ENCODE measurements at regions not wholly inside any gene's neighbourhood (a gene's known extent, or its start where the extent isn't known, plus 50 kb on each side); places are given as distances from the start of the nearest gene placed in this dataset.
A peak's percentile ranks its signal among the peaks of the same experiment; 100 is the strongest.

DNA sequence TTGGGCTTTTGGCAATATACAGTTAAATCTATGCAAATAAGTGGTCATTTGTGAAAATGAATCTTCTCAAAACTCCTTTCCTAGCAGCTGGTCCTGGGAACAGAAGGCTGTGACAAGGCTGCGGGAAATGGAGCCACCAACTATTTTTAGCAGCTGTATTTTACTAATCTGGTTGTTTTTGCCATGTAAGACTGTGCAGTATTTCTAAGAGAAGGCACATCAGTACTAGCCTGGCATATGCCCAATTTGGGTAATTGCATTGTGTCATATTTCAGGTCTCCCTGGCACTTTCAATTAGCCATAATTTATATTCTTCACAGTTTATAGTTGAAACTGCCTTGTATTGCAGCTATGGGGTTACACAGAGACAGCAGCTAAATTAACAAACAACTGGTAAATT lies 109.6 kb downstream of the MANEA start:
- 100% methylated on average over 1 of the region's 1 CpG for WGBS
- no peak overlapping the region for H2BK15ac ChIP-seq (ENCODE audit: low read depth, poor library complexity, severe bottlenecking)
- H3K23ac ChIP-seq (ENCODE audit: low read length in 2 of 2), result no peak overlapping the region
- H3K9me3 ChIP-seq (ENCODE audit: control insufficient read depth, low read length), result no peaks in the 10 kb centered on the region
- no peaks in the 10 kb centered on the region for H3K4me1 ChIP-seq (ENCODE audit: control insufficient read depth, insufficient read depth, low read depth, low read length)
- no peak overlapping the region for H3K4me3 ChIP-seq (ENCODE audit: insufficient read depth in 1 of 2, low read depth in 1 of 2, low read length in 2 of 2)
- H4K91ac ChIP-seq (ENCODE audit: low read length), result no peak overlapping the region
- H3K4me2 ChIP-seq (ENCODE audit: low read length, poor library complexity, severe bottlenecking), result no peak overlapping the region
- H4K8ac ChIP-seq (ENCODE audit: low read length), result no peak overlapping the region
- no peak overlapping the region for H2AK5ac ChIP-seq (ENCODE audit: low read length, severe bottlenecking)
- no peak overlapping the region for H3K4ac ChIP-seq (ENCODE audit: low read depth in 1 of 2, low read length in 2 of 2)
- H3K14ac ChIP-seq (ENCODE audit: low read length in 2 of 2), result no peak overlapping the region
- no peak for DNase-seq
- H3K36me3 ChIP-seq (ENCODE audit: control insufficient read depth in 1 of 2, insufficient read depth in 2 of 2, low read depth in 1 of 2, low read length in 2 of 2), result no peaks in the 10 kb centered on the region
- H3K79me1 ChIP-seq (replicated peaks; ENCODE audit: low read length, poor library complexity, severe bottlenecking), result no peaks in the 10 kb centered on the region
- H3K27me3 ChIP-seq (ENCODE audit: control insufficient read depth in 1 of 2, insufficient read depth in 1 of 2, low read length in 2 of 2), result no peaks in the 10 kb centered on the region
- H2BK5ac ChIP-seq (ENCODE audit: low read depth, low read length, poor library complexity, severe bottlenecking), result no peak overlapping the region
- H2BK120ac ChIP-seq (ENCODE audit: low read depth, low read length), result no peak overlapping the region
- H2BK12ac ChIP-seq (ENCODE audit: low read length in 2 of 2), result no peak overlapping the region
- H3K27ac ChIP-seq (ENCODE audit: low read length, poor library complexity, severe bottlenecking), result no peak overlapping the region
- no peak overlapping the region for H3K18ac ChIP-seq (ENCODE audit: low read depth in 1 of 2, low read length in 2 of 2)
- H3K9ac ChIP-seq (ENCODE audit: low read length), result no peak overlapping the region
- H2AFZ ChIP-seq (ENCODE audit: low read depth, low read length), result no peak overlapping the region

DNA sequence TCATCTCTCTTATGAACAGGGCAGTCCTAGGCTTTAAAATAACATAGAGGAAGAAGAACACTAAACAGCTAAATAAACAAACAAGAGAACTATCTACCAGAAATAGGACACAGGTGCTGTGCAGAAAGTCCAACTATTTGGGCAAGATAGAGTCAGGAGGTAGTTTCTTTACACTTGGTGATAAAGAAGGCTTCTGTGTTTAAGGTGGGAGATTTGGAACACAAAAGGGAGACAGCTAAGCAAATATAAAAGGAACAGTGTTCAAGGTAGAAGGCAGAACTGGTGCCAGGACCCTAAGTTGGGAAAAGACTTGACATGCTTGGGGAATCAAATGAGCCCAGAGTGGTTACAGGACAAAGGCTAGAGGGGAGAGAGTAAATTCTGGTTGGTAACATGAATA lies 110.5 kb downstream of the MANEA start:
- Histone ChIP-seq H3K9ac (ENCODE audit: low read length) (no peak overlapping the region), H4K91ac (ENCODE audit: low read length) (no peak overlapping the region), H3K9me3 (ENCODE audit: control insufficient read depth, low read length) (no peaks in the 10 kb centered on the region), H2BK120ac (ENCODE audit: low read depth, low read length) (no peak overlapping the region), H2AFZ (ENCODE audit: low read depth, low read length) (no peak overlapping the region), H4K8ac (ENCODE audit: low read length) (no peak overlapping the region), H3K14ac (ENCODE audit: low read length in 2 of 2) (no peak overlapping the region), H3K4me3 (ENCODE audit: insufficient read depth in 1 of 2, low read depth in 1 of 2, low read length in 2 of 2) (no peak overlapping the region), H2BK12ac (ENCODE audit: low read length in 2 of 2) (no peak overlapping the region), H3K36me3 (ENCODE audit: control insufficient read depth in 1 of 2, insufficient read depth in 2 of 2, low read depth in 1 of 2, low read length in 2 of 2) (no peaks in the 10 kb centered on the region), H3K27me3 (ENCODE audit: control insufficient read depth in 1 of 2, insufficient read depth in 1 of 2, low read length in 2 of 2) (no peaks in the 10 kb centered on the region), H2BK15ac (ENCODE audit: low read depth, poor library complexity, severe bottlenecking) (no peak overlapping the region), H3K18ac (ENCODE audit: low read depth in 1 of 2, low read length in 2 of 2) (no peak overlapping the region), H3K4ac (ENCODE audit: low read depth in 1 of 2, low read length in 2 of 2) (no peak overlapping the region), H3K23ac (ENCODE audit: low read length in 2 of 2) (no peak overlapping the region), H2BK5ac (ENCODE audit: low read depth, low read length, poor library complexity, severe bottlenecking) (no peak overlapping the region), H3K79me1 (replicated peaks; ENCODE audit: low read length, poor library complexity, severe bottlenecking) (no peaks in the 10 kb centered on the region), H2AK5ac (ENCODE audit: low read length, severe bottlenecking) (no peak overlapping the region), H3K4me2 (ENCODE audit: low read length, poor library complexity, severe bottlenecking) (no peak overlapping the region), H3K4me1 (ENCODE audit: control insufficient read depth, insufficient read depth, low read depth, low read length) (no peaks in the 10 kb centered on the region), H3K27ac (ENCODE audit: low read length, poor library complexity, severe bottlenecking) (no peak overlapping the region)
- no peak for DNase-seq

DNA sequence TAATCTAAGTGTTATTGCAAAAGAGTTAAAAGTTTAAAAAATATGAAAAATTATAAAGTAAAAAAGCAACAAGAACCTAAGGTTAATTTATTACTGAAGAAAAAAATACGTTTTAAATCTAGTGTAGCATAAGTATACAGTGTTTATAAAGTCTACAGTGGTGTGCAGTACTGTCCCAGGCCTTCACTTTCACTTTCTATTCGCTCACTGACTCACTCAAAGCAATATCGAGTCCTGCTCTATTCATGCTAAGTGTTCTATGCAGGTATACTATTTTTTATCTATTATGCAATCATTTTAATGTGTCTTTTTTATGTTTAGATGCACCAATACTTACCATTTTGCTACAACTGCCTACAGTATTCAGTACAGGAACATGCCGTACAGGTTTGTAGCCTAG lies 113.0 kb downstream of the MANEA start:
- WGBS, result 96% methylated on average over 1 of the region's 4 CpGs
- no peak overlapping the region for H2AFZ ChIP-seq (ENCODE audit: low read depth, low read length)
- H3K27ac ChIP-seq (ENCODE audit: low read length, poor library complexity, severe bottlenecking), result no peak overlapping the region
- H4K8ac ChIP-seq (ENCODE audit: low read length), result no peak overlapping the region
- H2AK5ac ChIP-seq (ENCODE audit: low read length, severe bottlenecking), result no peak overlapping the region
- H3K9me3 ChIP-seq (ENCODE audit: control insufficient read depth, low read length), result no peaks in the 10 kb centered on the region
- H3K4me2 ChIP-seq (ENCODE audit: low read length, poor library complexity, severe bottlenecking), result no peak overlapping the region
- H3K4ac ChIP-seq (ENCODE audit: low read depth in 1 of 2, low read length in 2 of 2), result no peak overlapping the region
- no peak overlapping the region for H4K91ac ChIP-seq (ENCODE audit: low read length)
- no peak overlapping the region for H2BK120ac ChIP-seq (ENCODE audit: low read depth, low read length)
- H3K79me1 ChIP-seq (replicated peaks; ENCODE audit: low read length, poor library complexity, severe bottlenecking), result no peaks in the 10 kb centered on the region
- no peaks in the 10 kb centered on the region for H3K27me3 ChIP-seq (ENCODE audit: control insufficient read depth in 1 of 2, insufficient read depth in 1 of 2, low read length in 2 of 2)
- H3K23ac ChIP-seq (ENCODE audit: low read length in 2 of 2), result no peak overlapping the region
- DNase-seq, result no peak
- H2BK5ac ChIP-seq (ENCODE audit: low read depth, low read length, poor library complexity, severe bottlenecking), result no peak overlapping the region
- no peak overlapping the region for H2BK12ac ChIP-seq (ENCODE audit: low read length in 2 of 2)
- H3K36me3 ChIP-seq (ENCODE audit: control insufficient read depth in 1 of 2, insufficient read depth in 2 of 2, low read depth in 1 of 2, low read length in 2 of 2), result no peaks in the 10 kb centered on the region
- no peaks in the 10 kb centered on the region for H3K4me1 ChIP-seq (ENCODE audit: control insufficient read depth, insufficient read depth, low read depth, low read length)
- no peak overlapping the region for H3K4me3 ChIP-seq (ENCODE audit: insufficient read depth in 1 of 2, low read depth in 1 of 2, low read length in 2 of 2)
- no peak overlapping the region for H3K18ac ChIP-seq (ENCODE audit: low read depth in 1 of 2, low read length in 2 of 2)
- no peak overlapping the region for H2BK15ac ChIP-seq (ENCODE audit: low read depth, poor library complexity, severe bottlenecking)
- H3K9ac ChIP-seq (ENCODE audit: low read length), result no peak overlapping the region
- no peak overlapping the region for H3K14ac ChIP-seq (ENCODE audit: low read length in 2 of 2)

DNA sequence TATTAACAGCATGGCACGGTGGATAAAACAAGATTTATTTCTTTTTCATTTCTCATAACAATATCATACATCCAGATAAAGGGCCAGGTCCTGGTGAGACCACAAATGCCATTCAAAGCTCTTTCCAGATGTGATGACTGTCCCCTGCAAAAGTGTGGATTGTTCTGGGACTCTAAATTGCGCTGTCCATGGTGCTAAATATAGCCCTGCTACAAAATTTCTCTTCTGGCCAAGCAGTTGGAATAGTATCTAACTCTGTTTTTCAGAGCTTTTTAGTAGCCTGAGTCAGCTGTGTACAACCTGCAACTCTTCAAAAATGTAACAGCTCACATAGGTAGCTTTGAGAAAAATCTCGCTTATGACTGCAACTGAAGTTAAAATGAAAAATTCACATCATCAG lies 115.8 kb downstream of the MANEA start:
- Histone ChIP-seq H2BK120ac (ENCODE audit: low read depth, low read length) (no peak overlapping the region), H3K4me3 (ENCODE audit: insufficient read depth in 1 of 2, low read depth in 1 of 2, low read length in 2 of 2) (no peak overlapping the region), H4K91ac (ENCODE audit: low read length) (no peak overlapping the region), H3K27me3 (ENCODE audit: control insufficient read depth in 1 of 2, insufficient read depth in 1 of 2, low read length in 2 of 2) (no peaks in the 10 kb centered on the region), H3K9ac (ENCODE audit: low read length) (no peak overlapping the region), H2AFZ (ENCODE audit: low read depth, low read length) (no peak overlapping the region), H4K8ac (ENCODE audit: low read length) (no peak overlapping the region), H3K4ac (ENCODE audit: low read depth in 1 of 2, low read length in 2 of 2) (no peak overlapping the region), H2BK12ac (ENCODE audit: low read length in 2 of 2) (no peak overlapping the region), H3K23ac (ENCODE audit: low read length in 2 of 2) (no peak overlapping the region), H3K4me1 (ENCODE audit: control insufficient read depth, insufficient read depth, low read depth, low read length) (no peaks in the 10 kb centered on the region), H3K27ac (ENCODE audit: low read length, poor library complexity, severe bottlenecking) (no peak overlapping the region), H2BK15ac (ENCODE audit: low read depth, poor library complexity, severe bottlenecking) (no peak overlapping the region), H3K36me3 (ENCODE audit: control insufficient read depth in 1 of 2, insufficient read depth in 2 of 2, low read depth in 1 of 2, low read length in 2 of 2) (no peaks in the 10 kb centered on the region), H2BK5ac (ENCODE audit: low read depth, low read length, poor library complexity, severe bottlenecking) (no peak overlapping the region), H2AK5ac (ENCODE audit: low read length, severe bottlenecking) (no peak overlapping the region), H3K9me3 (ENCODE audit: control insufficient read depth, low read length) (no peaks in the 10 kb centered on the region), H3K14ac (ENCODE audit: low read length in 2 of 2) (no peak overlapping the region), H3K18ac (ENCODE audit: low read depth in 1 of 2, low read length in 2 of 2) (no peak overlapping the region), H3K79me1 (replicated peaks; ENCODE audit: low read length, poor library complexity, severe bottlenecking) (no peaks in the 10 kb centered on the region), H3K4me2 (ENCODE audit: low read length, poor library complexity, severe bottlenecking) (no peak overlapping the region)
- DNase-seq, result peak; percentile 4
- WGBS, result 44% methylated on average over 1 of the region's 3 CpGs

Data from mesenchymal stem cell (in vitro differentiated cells and primary cell).